HG03108 (cell line): ENCODE measurements at regions not wholly inside any gene's neighbourhood (a gene's known extent, or its start where the extent isn't known, plus 50 kb on each side); places are given as distances from the start of the nearest gene placed in this dataset.

Experiments
- ATAC-seq: cut with Tn5 transposase; IDR thresholded peaks from one replicate; pipeline ENCODE4 v1.9.1; 2021; ENCODE audit warnings: moderate library complexity; ENCODE audit not compliant: unreplicated experiment

DNA sequence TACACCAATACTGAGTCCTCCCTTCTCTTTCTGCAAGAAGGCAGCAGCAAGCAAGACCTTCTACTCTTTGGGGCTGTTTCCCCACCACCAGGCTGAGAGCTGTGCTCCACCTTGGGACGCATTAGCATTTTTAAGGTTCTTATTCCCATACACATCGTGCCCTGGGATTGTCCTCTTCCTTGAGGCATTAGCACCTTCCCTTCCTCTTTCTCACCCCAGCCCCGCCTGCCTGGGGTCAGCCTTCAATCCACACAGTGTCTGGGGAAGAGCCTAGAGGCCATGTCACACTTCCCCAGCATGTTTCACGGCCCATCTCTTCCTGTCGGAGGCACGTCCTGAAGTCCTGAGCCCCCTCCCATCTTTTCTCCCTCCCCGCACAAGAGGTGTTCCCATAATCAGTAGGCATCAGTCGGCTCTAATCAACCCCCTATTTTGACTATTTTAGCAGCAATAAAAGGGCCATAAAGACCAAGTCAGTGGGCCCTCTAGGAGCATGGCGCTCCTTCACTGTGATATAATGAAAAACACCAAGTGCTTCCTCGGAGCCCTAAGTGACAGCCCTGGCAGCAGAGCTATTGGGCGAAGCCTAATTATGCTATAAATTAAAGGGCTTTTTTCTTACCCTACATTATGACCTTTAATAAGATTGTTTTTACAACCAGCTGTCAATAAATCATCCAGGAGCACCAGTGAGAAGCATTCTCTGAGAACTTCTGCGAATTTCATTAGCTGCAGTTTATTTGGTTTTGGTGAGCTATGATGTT is 55.0 kb upstream of the PKDCC start:
- no peak for ATAC-seq

DNA sequence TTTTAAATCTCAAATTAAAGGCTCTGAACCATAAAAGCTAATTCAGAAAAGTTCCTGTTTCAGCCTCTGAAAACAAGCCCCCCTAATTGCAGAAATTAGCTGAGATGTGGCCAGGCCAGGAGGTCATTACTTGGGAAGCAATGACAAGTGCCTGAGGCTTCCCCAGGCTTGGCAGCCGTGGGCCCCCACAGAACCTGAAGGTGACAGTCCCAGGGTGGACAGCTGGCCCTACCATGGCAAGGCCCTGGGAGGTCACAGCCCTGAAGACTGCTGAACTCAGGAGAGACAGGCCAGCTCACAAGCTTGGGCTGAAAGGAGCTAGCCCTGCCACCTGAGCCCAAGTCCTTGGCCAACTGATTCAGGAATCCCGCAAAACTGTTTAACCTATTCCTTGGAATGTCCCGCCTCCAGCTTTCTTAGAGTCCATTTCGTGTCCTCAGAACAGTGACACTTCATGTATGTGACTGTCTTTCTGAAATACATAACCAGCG is 54.3 kb upstream of the PKDCC start:
- no peak for ATAC-seq

DNA sequence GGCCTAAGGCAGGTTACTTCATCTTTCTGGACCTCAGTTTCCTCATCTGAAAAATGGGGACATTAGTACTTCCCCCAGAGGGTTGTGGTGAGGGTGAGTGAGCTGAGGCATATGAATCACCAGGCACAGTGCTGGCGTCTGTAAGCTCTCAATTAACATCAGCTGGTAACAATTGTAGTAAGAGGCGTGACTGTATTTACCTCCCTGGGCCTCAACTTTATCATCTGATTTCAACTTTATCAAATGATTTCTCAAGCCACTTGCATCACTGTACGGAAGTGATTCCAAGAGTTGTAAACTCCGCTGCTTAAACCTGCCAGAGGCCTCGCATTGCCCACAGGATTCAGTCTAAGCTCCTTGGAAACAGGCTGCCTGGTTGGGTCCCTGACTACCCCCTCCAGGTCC is 53.6 kb upstream of the PKDCC start:
- ATAC-seq = no peak

DNA sequence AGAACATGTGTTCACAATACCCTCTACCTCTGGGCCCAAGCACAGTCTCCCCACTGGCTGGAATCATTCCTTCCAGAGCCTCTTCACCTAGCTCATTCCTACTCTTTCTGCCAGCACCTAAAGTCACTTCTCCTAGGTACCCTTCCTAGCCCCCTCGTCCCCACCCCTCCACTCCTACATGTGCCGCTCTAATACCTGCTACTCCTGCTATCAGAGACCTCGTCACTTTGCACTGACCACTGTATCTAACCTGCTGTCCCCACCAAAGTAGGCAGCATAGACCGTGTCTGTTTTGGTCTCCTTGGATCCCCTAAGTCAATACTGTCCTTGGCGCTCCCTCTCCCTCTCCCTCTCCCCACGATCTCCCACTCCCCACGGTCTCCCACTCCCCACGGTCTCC is 53.2 kb upstream of the PKDCC start:
- ATAC-seq = no peak

DNA sequence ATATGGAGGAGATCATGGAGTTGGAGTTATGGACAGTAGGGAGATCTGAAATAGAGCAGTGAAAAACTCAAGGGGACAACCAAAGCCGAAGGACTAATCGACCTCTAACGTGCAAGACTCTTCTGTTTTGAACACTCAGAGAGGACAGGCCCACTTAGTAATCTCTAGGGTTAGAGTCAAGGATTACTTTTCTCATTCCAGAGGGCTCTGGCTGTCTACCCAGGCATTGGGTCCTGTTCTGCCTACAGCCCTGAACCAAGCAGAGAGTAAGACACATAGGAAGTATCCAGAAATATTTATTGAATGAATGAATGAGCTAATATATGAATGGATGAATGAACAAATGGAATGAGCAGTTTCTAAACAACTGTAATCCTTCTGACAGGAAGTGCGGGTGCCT is 50.3 kb upstream of the PKDCC start:
- no peak for ATAC-seq
